Keratinocyte (primary cell): ENCODE measurements at regions not wholly inside any gene's neighbourhood (a gene's known extent, or its start where the extent isn't known, plus 50 kb on each side); places are given as distances from the start of the nearest gene placed in this dataset.

Experiments
- CTCF ChIP-seq, 3 experiments: IDR thresholded peaks in 1 of 3; conservative IDR thresholded peaks in 1 of 3; optimal IDR thresholded peaks in 1 of 3; 2 replicates in 2 of 3; 3 replicates in 1 of 3; pipeline versions ENCODE3 to v1.5.1; 2011; ENCODE audit warnings: low read length in 3 of 3, mild to moderate bottlenecking in 3 of 3, moderate library complexity in 2 of 3, control low read depth in 1 of 3, inconsistent platforms in 1 of 3; ENCODE audit not compliant: insufficient read depth in 2 of 3; ENCODE audit errors: extremely low read depth in 1 of 3
- EZH2 ChIP-seq: IDR thresholded peaks from one replicate; pipeline ENCODE4 v1.6.1; 2012; ENCODE audit warnings: inconsistent platforms, mild to moderate bottlenecking, low read length, moderate library complexity

GRCh38 chr1:218778257-218779126 lies 395.2 kb upstream of the LYPLAL1 start:
- no peak for TF ChIP-seq CTCF (optimal IDR thresholded peaks at IDR 0.05 in 1 of 3, IDR thresholded peaks at IDR 0.05 in 1 of 3, conservative IDR thresholded peaks at IDR 0.05 in 1 of 3; ENCODE audit: extremely low read depth in 1 of 3, insufficient read depth in 2 of 3, low read length in 3 of 3)
- TF ChIP-seq EZH2, result no peak
